Sigmoid colon (tissue), 6 donors: ENCODE measurements at regions not wholly inside any gene's neighbourhood (a gene's known extent, or its start where the extent isn't known, plus 50 kb on each side); places are given as distances from the start of the nearest gene placed in this dataset.

Source experiments
- DNase-seq: peaks from one replicate; pipeline ENCODE4 v3.0.0-alpha.2; 2019
- H3K27ac ChIP-seq, 4 donors: fragments of 200-600 bp; sonication (generic); one replicate each; pipeline ENCODE4 v1.5.1; 2016 to 2019; ENCODE audit warnings: mild to moderate bottlenecking in 1 of 4
- H3K27me3 ChIP-seq, 3 donors: fragments of 200-600 bp; sonication (generic); one replicate each; pipeline ENCODE4 v1.5.1; 2019; ENCODE audit warnings: mild to moderate bottlenecking in 1 of 3
- H3K36me3 ChIP-seq, 4 donors: fragments of 200-600 bp; sonication (generic); one replicate each; pipeline ENCODE4 v1.5.1; 2016 to 2019
- H3K4me1 ChIP-seq, 4 donors: fragments of 200-600 bp; sonication (generic); one replicate each; pipeline ENCODE4 v1.5.1; 2017 to 2019
- H3K4me3 ChIP-seq, 4 donors: fragments of 200-600 bp; sonication (generic); one replicate each; pipeline ENCODE4 v1.5.1; 2017 to 2019; ENCODE audit warnings: mild to moderate bottlenecking in 2 of 4, moderate library complexity in 1 of 4
- H3K9me3 ChIP-seq, 4 donors: fragments of 200-600 bp in 3 of 4; sonication (generic) in 3 of 4; one replicate each; pipeline versions ENCODE4 v1.5.1 to v1.6.1; 2013 to 2019
- EP300 ChIP-seq, 4 donors: sonication (generic); formaldehyde crosslinking; IDR thresholded peaks; one replicate each; pipeline ENCODE4 v1.6.1; 2017; ENCODE audit warnings: antibody characterized with exemption in 4 of 4
- POLR2A ChIP-seq, 2 donors: fragments of 450-650 bp; IDR thresholded peaks; one replicate each; pipeline ENCODE4 v1.6.1; 2016; ENCODE audit warnings: antibody characterized with exemption in 2 of 2, mild to moderate bottlenecking in 2 of 2, moderate library complexity in 2 of 2
- POLR2AphosphoS5 ChIP-seq, 4 donors: sonication (generic); formaldehyde crosslinking; IDR thresholded peaks; one replicate each; pipeline ENCODE4 v1.6.1; 2017; ENCODE audit warnings: antibody characterized with exemption in 4 of 4
- WGBS, 2 donors: extraction: QIAGEN DNeasy Blood & Tissue Kit; methylation state at CpG; one replicate each; pipeline ENCODE4 v1.1.7; 2013; 5-methylcytosine and 5-hydroxymethylcytosine counted together
- intact Hi-C: fragments of 100-400 bp; cut with DNase I; formaldehyde crosslinking; loops from one replicate; pipeline ENCODE4 v1.15.1; 2023
- TF ChIP-seq, protein P1 (sequence below), 4 experiments: fragments of 450-650 bp in 3 of 4; fragments of 200-600 bp in 1 of 4; IDR thresholded peaks; one replicate each; pipeline ENCODE4 v1.5.1; 2016 to 2019; ENCODE audit warnings: antibody characterized with exemption in 4 of 4, mild to moderate bottlenecking in 3 of 4, moderate library complexity in 2 of 4
- donor health status: healthy with polysubstance abuse.
- donor health status: healthy.

DNA sequence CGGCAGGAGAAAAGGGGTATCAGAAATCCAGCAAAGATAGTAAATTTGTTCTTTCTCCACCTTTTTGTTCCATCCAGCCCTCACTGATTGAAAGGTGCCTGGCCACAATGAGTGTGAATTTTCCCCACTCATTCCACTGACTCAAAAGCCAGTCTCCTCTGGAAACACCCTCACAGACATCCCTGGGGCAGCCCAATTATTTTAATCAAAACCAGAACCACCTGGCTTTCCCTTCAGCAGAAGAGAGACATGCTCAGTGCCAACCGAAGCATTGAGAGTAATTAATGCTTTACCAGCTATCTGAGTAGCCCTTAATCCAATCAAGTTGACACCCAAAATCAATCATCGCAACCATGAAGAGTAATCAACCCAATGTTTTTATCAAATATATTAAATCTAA, 1129.6 kb upstream of the GBE1 start:
- intact Hi-C loops, result no loop called here

GRCh38 chr3:82883072-82883471, 1121.6 kb upstream of the GBE1 start:
- Histone ChIP-seq H3K36me3 (no peaks in the 10 kb centered on the region), H3K27me3 (no peaks in the 10 kb centered on the region), H3K4me3 (no peak overlapping the region), H3K9me3 (no peaks in the 10 kb centered on the region), H3K4me1 (no peaks in the 10 kb centered on the region), H3K27ac (no peak overlapping the region)
- WGBS, 2 donors, result 71 to 84% methylated on average over 2 of the region's 2 CpGs
- TF ChIP-seq POLR2AphosphoS5 (IDR thresholded peaks at IDR 0.05) (no peak), EP300 (IDR thresholded peaks at IDR 0.05) (no peak), POLR2A (IDR thresholded peaks at IDR 0.05) (no peak)
- TF ChIP-seq, protein P1, sequence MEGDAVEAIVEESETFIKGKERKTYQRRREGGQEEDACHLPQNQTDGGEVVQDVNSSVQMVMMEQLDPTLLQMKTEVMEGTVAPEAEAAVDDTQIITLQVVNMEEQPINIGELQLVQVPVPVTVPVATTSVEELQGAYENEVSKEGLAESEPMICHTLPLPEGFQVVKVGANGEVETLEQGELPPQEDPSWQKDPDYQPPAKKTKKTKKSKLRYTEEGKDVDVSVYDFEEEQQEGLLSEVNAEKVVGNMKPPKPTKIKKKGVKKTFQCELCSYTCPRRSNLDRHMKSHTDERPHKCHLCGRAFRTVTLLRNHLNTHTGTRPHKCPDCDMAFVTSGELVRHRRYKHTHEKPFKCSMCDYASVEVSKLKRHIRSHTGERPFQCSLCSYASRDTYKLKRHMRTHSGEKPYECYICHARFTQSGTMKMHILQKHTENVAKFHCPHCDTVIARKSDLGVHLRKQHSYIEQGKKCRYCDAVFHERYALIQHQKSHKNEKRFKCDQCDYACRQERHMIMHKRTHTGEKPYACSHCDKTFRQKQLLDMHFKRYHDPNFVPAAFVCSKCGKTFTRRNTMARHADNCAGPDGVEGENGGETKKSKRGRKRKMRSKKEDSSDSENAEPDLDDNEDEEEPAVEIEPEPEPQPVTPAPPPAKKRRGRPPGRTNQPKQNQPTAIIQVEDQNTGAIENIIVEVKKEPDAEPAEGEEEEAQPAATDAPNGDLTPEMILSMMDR (IDR thresholded peaks at IDR 0.05), result no peak
- intact Hi-C loops, result no loop called here
- DNase-seq, result no peak

More for the DNA sequence above, 1129.6 kb upstream of the GBE1 start:
- H3K27ac ChIP-seq, result no peak overlapping the region
- H3K4me3 ChIP-seq, result no peak overlapping the region
- H3K9me3 ChIP-seq, result no peaks in the 10 kb centered on the region
- H3K27me3 ChIP-seq, result no peaks in the 10 kb centered on the region
- TF ChIP-seq POLR2A (IDR thresholded peaks at IDR 0.05) (no peak), EP300 (IDR thresholded peaks at IDR 0.05) (no peak), POLR2AphosphoS5 (IDR thresholded peaks at IDR 0.05) (no peak)
- TF ChIP-seq, protein P1 (IDR thresholded peaks at IDR 0.05), result no peak
- H3K4me1 ChIP-seq, result no peaks in the 10 kb centered on the region
- DNase-seq, result no peak
- H3K36me3 ChIP-seq, result no peaks in the 10 kb centered on the region
- 69 to 71% methylated on average over 3 of the region's 3 CpGs for WGBS, 2 donors

GRCh38 chr3:82875401-82875800, 1114.0 kb upstream of the GBE1 start:
- intact Hi-C loops, result no loop called here
- H3K9me3 ChIP-seq, result no peaks in the 10 kb centered on the region
- 58 to 60% methylated on average over 1 of the region's 1 CpG for WGBS, 2 donors

DNA sequence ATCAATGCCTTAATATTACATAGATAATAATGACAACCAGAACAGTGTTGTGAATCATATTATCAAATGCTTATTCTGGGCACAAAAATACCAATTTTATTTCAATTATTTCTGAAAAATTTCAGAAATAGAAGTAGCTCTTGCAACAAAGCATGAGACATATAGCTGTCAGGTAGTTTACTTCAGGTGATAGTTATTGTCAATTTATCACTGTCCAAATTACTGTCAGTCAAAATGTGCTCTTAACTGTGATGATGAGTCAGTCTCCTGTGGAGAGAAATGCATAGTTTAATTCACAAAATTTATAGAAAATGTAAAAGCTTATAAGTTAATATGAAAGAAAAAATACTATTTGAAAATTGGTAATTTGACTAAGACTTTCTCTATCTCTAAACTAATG, 1078.4 kb upstream of the GBE1 start:
- intact Hi-C loops, result no loop called here
- TF ChIP-seq POLR2A (IDR thresholded peaks at IDR 0.05) (no peak), EP300 (IDR thresholded peaks at IDR 0.05) (no peak), POLR2AphosphoS5 (IDR thresholded peaks at IDR 0.05) (no peak)
- TF ChIP-seq, protein P1 (IDR thresholded peaks at IDR 0.05), result no peak
- H3K36me3 ChIP-seq, result no peaks in the 10 kb centered on the region
- H3K9me3 ChIP-seq, result peaks cover 0 to 4% (median 0%) of the 10 kb centered on the region in 4 donors
- no peak overlapping the region for H3K27ac ChIP-seq
- no peak overlapping the region for H3K4me3 ChIP-seq
- H3K27me3 ChIP-seq, result no peaks in the 10 kb centered on the region
- DNase-seq, result no peak
- H3K4me1 ChIP-seq, result no peaks in the 10 kb centered on the region

More at GRCh38 chr3:82875401-82875800, 1114.0 kb upstream of the GBE1 start:
- H3K4me1 ChIP-seq, result no peaks in the 10 kb centered on the region
- no peak for DNase-seq
- H3K27me3 ChIP-seq, result no peaks in the 10 kb centered on the region
- H3K4me3 ChIP-seq, result no peak overlapping the region
- H3K27ac ChIP-seq, result no peak overlapping the region
- no peaks in the 10 kb centered on the region for H3K36me3 ChIP-seq
- TF ChIP-seq EP300 (IDR thresholded peaks at IDR 0.05), result no peak
- TF ChIP-seq, protein P1 (IDR thresholded peaks at IDR 0.05), result no peak
- no peak for TF ChIP-seq POLR2A (IDR thresholded peaks at IDR 0.05)
- no peak for TF ChIP-seq POLR2AphosphoS5 (IDR thresholded peaks at IDR 0.05)

- DNase-seq, result no peak
- Histone ChIP-seq H3K9me3 (no peaks in the 10 kb centered on the region), H3K36me3 (no peaks in the 10 kb centered on the region), H3K4me3 (no peak overlapping the region), H3K27me3 (no peaks in the 10 kb centered on the region), H3K4me1 (no peaks in the 10 kb centered on the region), H3K27ac (no peak overlapping the region)
- 69 to 79% methylated on average over 4 of the region's 4 CpGs for WGBS, 2 donors
- intact Hi-C loops, result no loop called here
- TF ChIP-seq POLR2AphosphoS5 (IDR thresholded peaks at IDR 0.05) (no peak), EP300 (IDR thresholded peaks at IDR 0.05) (no peak), POLR2A (IDR thresholded peaks at IDR 0.05) (no peak)
- TF ChIP-seq, protein P1 (IDR thresholded peaks at IDR 0.05), result no peak
These were observed 1072.7 kb upstream of the GBE1 start for GRCh38 chr3:82834098-82834497.
